DMS114 treated with DMSO at 0.1 percent for 48 hours (cell line): ENCODE measurements at regions not wholly inside any gene's neighbourhood (a gene's known extent, or its start where the extent isn't known, plus 50 kb on each side); places are given as distances from the start of the nearest gene placed in this dataset.
"Not testable (repeated sequence)": the region's sequence is repeated elsewhere in the genome, so short reads cannot be mapped to it uniquely, and the experiment has no call there.

Experiments
- DNase-seq: peaks from one replicate; lab custom pipeline; 2025; ENCODE audit not compliant: unreplicated experiment; lab: John Stamatoyannopoulos, UW

DNA sequence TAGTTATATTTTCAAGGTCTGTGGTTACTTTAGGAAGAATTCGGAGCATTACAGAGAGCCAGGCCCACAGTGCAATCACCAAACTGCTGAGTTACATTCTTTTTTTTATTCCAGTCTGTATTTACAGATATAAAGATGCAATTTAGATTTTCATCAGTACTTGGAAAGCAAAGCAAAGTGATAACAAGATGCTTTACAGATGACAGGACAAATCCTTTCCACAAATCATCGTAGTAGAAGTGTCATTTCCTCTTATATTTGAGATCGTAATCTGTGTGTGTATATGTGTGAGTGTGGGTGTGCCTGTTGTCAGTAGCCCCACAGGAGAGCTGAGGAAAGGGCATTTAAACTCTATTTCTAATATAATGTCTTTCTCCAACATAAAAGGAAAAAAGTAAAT is 1893.7 kb downstream of the STIM2 start:
- DNase-seq: no peak

DNA sequence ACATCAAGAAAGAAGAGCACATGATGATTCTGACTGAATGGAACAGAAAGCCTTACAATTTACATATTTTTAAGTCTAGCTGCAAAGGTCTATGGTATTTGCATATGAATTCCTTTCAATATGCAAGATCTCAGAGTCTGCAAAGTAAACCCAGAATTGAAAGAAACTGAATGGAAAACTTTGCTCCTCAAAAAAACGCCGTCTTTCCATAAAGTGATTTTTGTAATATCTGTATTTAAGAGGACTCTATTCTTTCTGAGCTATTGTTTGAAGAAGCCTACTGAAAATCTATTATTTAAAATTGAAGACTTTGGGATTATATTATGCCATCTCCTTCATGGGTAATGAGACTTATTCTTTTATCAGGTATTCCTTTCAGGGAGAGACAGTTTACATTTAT is 1894.4 kb downstream of the STIM2 start:
- DNase-seq: no peak

DNA sequence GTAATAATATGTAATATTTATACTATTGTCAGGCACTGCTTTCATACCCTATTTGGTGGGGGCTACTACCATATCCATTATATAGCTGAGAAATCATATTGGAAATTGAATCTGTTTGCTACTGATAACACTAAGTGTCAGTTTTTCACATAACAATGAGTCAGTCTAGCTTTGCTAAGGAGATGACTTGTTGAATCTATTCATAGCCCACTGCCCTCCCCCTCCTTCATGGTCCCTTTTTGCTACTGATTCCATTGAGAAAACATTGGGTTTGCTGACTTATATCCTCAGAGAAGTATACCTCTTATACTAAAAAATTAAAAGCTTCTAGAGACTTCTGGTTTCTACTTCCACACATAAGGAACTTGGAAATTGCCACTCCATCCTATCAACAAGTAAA is 1898.4 kb downstream of the STIM2 start:
- no peak for DNase-seq

DNA sequence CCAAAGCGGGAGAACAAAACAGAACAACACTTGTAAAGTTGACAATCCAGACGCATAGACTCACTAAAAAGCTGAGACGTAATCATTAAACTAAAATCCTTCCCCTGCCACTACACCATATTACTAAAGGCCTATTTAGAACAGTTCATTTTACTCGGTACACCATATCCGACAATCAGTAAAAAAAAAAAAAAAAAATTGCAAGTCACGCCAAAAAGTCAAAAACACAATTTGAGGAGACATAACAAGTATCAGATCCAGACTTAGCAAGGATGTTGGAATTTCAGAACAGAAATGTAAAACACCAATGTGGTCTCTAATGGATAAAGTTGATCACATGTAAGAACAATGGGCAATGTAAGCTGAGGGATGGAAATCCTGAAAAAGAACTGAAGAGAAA is 1899.4 kb downstream of the STIM2 start:
- no peak for DNase-seq

DNA sequence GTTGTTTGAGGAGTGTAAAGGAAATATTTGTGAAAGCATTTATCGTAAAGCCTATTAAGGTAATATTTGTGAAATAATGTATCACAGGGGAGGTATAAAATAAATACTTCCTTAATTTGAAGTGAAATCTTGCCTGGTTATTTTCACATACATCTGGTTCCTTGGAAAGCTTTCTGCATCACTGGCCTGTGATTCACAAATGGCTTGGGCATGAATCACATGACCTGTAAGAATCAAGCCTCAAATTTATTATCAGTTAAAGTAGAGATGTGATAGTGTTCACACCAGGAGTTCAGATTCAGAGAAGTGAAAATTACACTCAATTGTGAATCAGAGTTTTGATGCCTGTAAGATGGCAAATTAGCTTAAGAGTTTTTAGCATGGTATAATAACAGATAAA is 1911.4 kb downstream of the STIM2 start:
- no peak for DNase-seq

DNA sequence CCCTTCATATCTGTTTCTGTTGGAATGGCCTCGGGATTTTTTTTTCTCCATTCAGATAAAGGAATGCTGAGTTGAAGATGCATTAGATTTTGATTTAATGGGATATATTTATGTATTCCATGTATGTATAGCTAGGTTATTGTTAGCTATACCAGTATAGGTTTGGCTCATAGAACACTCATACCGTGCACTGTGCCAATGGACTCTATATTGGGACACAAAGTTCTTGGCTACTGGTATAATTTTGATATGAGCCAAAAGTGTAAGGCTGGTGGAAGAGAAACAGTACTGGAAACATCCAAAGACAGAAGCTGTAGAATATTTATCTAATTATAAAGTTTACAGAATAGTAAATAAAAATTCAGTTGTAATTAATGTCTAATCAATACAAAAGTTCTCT is 1912.1 kb downstream of the STIM2 start:
- no peak for DNase-seq

DNA sequence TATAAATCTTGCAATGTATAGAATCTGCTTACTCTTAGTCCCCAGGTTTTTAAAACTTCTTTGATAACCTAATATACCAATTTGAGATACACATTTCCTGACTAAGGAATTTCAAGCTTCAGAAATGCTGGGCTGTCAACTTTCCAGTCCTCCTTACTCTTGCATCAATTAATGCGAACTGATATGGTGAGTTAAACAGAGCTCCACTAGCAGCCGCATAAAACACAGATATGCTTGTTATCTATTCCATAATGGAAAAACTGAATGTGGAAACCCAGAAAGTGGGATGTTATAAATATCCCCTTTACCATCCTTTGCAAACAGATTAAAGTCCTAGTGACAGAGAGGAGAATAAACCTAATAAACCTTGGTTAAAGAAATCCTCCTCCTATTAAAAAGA is 1913.7 kb downstream of the STIM2 start:
- no peak for DNase-seq

DNA sequence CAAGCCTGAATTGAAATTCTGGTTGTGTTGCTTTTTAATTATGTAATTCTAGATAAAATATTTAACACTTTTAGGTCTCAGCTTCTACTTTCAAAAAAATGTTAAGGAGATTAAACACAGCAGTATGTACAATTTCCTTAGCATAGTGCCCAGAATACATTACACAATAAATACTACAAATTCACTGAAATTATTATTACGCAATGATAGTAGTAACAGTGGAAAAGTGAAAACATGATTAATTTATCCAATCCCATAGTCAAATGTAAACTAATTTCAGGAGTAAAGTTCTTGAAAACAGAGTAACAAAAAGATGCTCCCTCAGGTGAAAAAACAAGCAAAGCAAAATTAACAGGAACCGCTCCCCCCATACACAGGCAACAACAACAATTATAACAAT is 1915.4 kb downstream of the STIM2 start:
- DNase-seq: no peak

DNA sequence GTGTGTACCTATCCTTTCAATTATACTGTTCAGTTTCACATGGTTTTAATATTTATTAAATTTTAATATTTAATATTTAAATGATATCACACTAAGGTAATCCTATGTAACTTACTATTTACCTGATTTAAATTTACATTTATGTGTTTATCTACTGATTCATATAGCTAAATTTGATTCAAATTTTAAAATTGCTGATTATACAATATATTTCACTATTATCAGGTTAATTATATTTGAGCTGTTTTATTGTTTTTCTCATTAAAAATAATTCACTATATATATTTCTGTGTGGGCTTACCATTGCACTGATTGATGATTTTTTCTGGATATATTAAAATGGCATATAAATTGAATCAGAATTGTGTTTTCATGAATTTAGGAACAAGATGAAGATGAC is 1923.5 kb downstream of the STIM2 start:
- no peak for DNase-seq

DNA sequence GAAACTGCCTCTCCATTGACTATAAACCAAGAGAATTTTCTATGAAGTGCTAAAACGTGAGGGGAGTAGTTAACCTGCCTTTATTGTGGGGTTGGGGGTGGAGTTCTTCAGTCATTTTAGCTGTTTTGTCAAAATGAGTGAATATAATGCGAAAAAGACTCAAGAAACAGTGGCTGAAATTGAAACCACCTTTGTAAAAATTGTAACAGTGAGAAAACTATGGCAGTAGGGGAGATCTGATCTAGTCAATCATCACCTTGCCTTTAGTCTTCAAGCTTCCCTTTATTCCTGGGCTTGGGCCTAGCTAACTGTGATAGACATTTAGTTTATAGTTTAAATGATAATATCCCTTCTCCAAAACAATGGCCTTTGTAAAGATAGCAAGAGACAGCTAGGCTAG is 1927.3 kb downstream of the STIM2 start:
- DNase-seq: no peak

DNA sequence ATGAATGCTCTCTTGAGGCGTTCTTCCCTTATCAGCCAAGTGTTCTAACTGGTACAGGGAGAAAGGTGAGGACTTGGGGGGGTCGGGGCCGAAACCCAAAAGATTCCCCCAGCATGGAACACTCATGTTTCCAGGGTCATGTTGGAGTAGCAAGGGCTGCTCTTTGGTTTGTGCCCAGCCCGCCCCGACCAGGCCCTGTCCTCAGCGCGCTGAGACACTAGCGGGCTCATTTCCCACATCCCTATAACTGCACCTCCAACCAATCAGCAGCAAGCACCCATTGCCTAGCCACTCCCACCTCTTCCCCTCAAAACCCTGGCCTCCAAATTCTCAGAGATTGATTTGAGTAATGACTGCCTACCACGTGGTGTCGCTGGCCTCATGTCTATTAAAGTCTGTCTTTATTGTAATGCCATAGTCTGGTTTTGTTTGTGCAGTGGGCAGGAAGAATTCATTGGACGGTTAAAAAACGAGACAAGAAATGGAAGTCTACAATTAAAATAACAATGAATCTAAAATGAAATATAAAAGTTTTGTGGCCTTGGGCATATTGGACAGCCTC is 1928.4 kb downstream of the STIM2 start:
- DNase-seq: no peak

DNA sequence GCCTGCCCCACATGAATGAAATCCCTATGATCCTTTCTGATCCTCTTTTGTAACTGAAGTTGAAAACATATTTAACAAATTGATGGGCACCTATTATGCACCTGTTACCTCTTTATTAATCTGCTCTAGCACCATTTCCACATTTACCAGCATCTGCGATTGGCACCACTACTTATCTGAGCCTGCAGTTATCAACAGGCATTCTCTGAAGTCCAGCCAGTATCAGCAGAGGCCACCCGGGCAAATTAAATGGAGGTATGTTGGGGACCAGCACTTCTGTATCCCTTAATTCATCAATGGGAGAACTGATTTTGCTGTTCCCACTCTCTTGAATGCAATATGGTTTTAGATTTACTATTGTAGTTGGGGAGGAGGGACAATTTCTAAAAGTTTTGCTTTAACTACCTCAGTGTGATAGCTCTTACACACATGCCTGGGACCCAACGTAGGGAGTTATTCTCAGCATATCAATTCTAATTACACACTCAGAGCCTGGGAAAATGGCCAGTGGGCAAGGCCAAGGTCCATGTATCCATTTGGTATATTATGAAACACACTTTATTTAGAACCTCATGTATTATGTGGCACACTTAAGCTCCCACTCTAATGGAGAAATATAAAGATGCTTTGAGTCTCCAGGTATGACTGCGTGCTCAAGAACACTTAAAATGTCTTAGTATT is 1927.1 kb upstream of the PCDH7 start:
- no peak for DNase-seq

DNA sequence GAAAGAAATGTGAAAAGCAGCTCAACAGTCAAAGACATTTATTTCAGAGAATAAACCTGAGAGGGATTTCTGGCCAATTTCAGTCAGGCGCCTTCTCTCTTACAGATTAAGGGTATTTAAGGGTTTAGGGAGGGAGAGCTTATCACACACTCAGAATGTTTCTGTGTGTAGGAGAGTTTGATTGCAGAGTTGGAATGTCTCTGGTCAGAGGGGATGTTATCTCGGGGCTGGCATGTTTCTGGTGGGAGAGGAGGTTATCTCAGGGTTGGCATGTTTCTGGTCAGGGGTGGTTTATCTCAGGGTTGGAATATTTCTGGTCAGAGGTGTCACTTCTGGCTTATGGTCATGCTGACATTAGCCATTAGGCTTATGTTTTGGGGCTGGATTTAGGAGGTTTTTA is 1920.5 kb upstream of the PCDH7 start:
- no peak for DNase-seq

DNA sequence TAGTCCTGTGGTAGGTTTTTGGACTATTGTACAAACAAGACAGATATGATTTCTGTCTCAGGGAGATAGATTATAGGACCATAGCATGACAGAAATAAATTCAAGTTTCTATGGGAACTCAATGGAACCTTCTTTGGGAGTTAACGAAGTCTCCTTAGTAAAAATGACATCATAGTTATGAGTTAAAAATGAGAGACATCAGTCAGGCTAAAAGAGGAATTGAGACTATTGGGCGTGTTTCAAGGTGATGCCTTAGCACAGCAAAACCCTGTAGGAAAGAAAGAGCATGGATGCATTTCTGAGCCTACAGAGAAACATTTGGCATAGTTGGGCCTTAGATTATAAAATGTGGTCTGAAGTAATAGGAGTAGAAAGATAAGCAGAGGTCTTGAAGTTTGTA is 1909.1 kb upstream of the PCDH7 start:
- no peak for DNase-seq

DNA sequence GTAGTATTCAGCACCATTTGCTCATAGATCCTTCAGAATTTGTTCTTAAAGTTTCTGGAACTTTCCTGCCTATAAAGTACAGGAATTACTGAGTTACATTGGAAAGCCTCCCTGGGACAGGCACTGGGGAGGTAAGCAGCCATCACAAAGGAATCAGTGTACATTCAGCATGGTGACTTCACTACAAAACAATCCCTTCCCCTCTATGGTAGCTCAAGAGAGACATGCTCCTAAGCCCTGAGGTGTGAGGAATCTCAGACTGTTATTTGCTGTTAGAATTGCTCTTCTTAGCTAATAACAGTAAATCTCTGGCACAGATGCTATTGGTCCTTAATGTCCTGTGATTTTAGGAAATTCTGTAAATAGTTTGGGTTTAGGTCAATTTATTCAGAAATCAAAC is 1898.0 kb upstream of the PCDH7 start:
- no peak for DNase-seq

DNA sequence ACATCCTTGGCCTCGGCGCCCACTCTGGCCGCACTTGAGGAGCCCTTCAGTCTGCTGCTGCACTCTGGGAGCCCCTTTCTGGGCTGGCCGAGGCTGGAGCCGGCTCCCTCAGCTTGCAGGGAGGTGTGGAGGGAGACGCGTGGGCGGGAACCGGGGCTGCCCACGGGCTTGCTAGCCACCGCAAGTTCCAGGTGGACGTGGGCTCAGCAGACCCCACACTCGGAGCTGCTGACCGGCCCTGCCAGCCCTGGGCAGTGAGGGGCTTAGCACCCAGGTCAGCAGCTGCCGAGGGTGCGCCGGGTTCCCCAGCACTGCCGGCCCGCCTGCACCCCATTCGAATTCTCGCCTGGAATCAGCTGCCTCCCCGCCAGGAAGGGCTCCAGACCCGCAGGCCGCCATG is 1892.3 kb upstream of the PCDH7 start:
- no peak for DNase-seq

DNA sequence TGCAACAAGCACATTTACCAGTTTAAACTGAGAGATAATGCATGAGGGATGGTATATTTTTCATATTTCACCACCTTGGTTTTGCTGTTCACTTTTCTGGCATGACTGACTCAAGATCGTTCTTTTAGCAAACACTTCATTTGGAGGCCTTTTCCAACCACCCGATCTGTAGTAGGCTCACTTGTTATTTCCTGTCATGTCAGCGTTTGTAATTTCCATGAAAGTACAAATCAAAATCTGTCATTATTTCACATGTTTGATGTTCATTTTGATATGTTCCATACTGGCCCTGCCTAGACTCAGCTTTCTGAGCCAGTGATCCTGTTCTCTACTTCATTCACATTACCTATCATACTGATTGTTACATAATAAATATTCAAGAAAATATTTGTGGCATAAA is 1888.3 kb upstream of the PCDH7 start:
- no peak for DNase-seq

DNA sequence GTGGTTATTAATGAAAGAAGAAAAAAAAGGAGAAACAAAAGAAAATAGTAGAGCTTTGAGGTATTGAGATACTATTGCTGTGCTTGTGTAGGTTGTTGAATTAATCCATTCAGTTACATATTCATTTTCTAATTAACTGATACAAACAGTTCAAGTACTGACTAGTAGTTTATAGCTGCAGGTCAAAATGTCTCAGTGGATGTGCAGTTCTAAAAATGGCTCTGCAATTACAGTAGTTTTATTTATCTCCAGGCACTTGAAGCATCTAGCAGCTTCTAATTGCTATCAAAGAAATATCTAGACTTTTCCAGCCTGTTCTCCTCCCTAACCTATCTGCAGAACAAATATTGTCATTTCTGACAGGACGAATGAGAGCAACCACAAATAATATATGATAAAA is 1887.7 kb upstream of the PCDH7 start:
- no peak for DNase-seq

DNA sequence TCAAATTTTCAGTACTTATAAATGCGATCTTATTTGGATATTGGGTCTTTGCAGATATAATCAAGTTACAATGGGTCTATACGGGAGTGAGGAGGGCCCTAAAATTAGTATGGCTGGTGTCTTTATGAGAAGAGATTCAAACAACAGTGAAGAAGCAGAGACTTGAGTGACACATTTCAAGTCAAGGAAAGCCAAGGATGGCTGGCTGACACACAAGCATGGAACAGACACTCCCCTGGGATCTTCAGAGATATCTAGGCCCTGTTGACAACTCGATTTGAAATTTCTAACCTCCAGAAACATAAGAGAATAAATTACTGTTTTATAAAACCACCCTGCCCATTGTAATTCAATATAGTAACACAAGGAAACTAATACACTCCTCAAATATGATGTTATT is 1886.0 kb upstream of the PCDH7 start:
- DNase-seq: no peak

DNA sequence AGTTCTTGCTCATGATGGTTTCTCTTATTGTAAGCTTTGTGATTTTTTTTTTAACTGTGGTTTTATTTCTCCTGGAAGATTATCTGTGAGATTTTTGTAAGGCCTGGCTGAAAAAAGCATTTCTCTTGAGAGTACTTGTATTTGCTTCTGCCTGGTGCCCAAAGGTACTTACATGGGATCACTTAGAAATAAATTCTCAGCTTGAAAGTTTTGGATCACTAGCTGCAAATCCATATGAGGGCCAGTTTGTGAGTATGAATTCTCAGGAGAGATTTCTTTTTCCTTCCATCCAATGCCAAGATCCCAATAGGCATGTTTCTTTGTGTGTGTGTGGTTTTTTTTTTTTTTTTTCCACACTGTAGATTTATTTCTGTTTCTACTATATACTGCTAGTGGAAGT is 1884.7 kb upstream of the PCDH7 start:
- DNase-seq: no peak

DNA sequence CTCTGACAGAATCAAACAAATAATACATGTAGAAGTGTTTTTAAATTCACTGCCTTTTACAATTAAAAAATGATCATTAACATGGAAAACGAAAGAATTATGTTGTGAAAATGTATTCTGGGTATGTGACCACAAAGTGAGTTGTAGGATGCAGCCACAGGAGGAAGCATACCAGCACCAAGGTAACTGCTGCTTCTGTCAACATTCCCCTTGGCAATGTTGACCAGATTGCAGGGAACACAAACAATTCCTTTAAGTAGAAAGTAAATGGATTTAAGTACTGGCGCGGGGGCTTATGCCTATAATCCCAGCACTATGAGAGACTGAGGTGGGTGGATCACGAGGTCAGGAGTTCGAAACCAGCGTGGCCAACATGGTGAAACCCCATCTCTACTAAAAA is 1877.9 kb upstream of the PCDH7 start:
- no peak for DNase-seq

DNA sequence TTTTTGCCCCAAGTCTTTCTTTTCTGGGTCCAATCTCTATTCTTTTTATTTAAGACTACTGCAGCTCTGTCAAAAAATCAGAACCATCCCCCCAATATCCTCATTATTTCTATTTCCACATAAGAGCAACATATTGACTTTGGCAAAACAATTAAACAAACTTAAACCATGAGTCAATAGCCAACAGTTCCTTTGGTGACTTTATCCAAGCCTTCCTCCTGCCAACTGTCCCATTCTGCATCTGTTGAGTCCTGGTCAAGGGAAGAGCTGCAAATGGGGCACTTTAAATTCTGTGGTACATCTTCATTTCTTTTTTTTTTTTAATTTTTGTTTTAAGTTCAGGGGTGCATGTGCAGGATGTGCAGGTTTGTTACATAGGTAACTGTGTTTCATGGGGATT is 1875.0 kb upstream of the PCDH7 start:
- no peak for DNase-seq

DNA sequence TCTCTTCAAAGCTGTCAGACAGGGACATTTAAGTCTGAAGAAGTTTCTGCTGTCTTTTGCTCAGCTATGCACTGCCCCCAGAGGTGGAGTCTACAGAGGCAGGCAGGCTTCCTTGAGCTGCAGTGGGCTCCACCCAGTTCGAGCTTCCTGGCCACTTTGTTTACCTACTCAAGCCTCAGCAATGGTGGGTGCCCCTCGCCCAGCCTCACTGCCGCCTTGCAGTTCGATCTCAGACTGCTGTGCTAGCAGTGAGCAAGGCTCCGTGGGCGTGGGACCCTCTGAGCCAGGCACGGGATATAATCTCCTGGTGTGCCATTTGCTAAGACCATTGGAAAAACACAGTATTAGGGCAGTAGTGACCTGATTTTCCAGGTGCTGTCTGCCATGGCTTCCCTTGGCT is 1863.1 kb upstream of the PCDH7 start:
- not testable (repeated sequence) for DNase-seq
